HL-60 (cell line): ENCODE measurements at regions not wholly inside any gene's neighbourhood (a gene's known extent, or its start where the extent isn't known, plus 50 kb on each side); places are given as distances from the start of the nearest gene placed in this dataset.

Experiments
- DNase-seq, 2 experiments: peaks; one replicate each; pipeline ENCODE4 v3.0.0-alpha.2; 2010 to 2020; ENCODE audit warnings: low read depth in 1 of 2, low spot score in 1 of 2
- H3K27ac ChIP-seq: fragments of 250-450 bp; sonication (Bioruptor Pico); replicated peaks from 2 replicates; pipeline ENCODE4 v1.5.1; 2020; ENCODE audit warnings: mild to moderate bottlenecking, moderate library complexity
- H3K27me3 ChIP-seq: fragments of 250-450 bp; sonication (Bioruptor Pico); 2 replicates; pipeline ENCODE4 v1.5.1; 2021; ENCODE audit warnings: mild to moderate bottlenecking, moderate library complexity; ENCODE audit not compliant: insufficient read depth, poor library complexity, severe bottlenecking
- H3K4me3 ChIP-seq: replicated peaks from 2 replicates; pipeline ENCODE4 v1.5.1; 2011; ENCODE audit warnings: mild to moderate bottlenecking, control low read depth, low read length; ENCODE audit not compliant: insufficient read depth
- GABPA ChIP-seq: IDR thresholded peaks from 2 replicates; pipeline ENCODE4 v1.6.1; 2012; ENCODE audit warnings: low read depth
- POLR2AphosphoS5 ChIP-seq: IDR thresholded peaks from 2 replicates; pipeline ENCODE4 v1.6.1; 2012; ENCODE audit warnings: low read depth
- SPI1 ChIP-seq: IDR thresholded peaks from 2 replicates; pipeline ENCODE4 v1.6.1; 2012; ENCODE audit warnings: low read depth, mild to moderate bottlenecking, borderline replicate concordance
- TF ChIP-seq, protein P1 (sequence below): IDR thresholded peaks from 2 replicates; pipeline ENCODE4 v1.6.1; 2012; ENCODE audit warnings: low read depth; ENCODE audit not compliant: insufficient replicate concordance
- TF ChIP-seq, protein P2 (sequence below): IDR thresholded peaks from one replicate; pipeline ENCODE4 v1.5.1; 2011; ENCODE audit warnings: low read length, control low read depth, inconsistent platforms; ENCODE audit not compliant: insufficient read depth

DNA sequence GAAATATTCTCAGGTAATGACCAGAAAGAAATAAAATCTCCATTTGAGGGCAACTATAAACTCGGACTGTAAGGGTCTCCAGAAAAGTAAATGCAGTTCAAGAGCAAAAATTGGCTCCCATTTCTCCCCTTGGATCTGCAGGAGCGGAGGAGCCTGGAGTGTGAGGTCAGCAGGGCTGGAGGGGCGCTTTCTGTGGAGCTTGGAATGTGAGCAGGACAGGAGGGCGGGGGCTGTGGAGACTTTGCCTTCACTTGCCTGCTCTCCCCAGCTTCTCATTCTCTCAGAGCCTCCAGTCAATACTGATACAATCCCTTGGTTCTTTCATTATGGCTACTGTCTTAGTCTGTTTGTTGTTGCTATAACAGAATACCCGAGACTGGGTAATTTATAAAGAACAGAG is 162.8 kb upstream of the ANKH start:
- H3K27me3 ChIP-seq: no peaks in the 10 kb centered on the region
- TF ChIP-seq POLR2AphosphoS5 (no peak), GABPA (no peak), SPI1 (no peak)
- TF ChIP-seq, protein P1, sequence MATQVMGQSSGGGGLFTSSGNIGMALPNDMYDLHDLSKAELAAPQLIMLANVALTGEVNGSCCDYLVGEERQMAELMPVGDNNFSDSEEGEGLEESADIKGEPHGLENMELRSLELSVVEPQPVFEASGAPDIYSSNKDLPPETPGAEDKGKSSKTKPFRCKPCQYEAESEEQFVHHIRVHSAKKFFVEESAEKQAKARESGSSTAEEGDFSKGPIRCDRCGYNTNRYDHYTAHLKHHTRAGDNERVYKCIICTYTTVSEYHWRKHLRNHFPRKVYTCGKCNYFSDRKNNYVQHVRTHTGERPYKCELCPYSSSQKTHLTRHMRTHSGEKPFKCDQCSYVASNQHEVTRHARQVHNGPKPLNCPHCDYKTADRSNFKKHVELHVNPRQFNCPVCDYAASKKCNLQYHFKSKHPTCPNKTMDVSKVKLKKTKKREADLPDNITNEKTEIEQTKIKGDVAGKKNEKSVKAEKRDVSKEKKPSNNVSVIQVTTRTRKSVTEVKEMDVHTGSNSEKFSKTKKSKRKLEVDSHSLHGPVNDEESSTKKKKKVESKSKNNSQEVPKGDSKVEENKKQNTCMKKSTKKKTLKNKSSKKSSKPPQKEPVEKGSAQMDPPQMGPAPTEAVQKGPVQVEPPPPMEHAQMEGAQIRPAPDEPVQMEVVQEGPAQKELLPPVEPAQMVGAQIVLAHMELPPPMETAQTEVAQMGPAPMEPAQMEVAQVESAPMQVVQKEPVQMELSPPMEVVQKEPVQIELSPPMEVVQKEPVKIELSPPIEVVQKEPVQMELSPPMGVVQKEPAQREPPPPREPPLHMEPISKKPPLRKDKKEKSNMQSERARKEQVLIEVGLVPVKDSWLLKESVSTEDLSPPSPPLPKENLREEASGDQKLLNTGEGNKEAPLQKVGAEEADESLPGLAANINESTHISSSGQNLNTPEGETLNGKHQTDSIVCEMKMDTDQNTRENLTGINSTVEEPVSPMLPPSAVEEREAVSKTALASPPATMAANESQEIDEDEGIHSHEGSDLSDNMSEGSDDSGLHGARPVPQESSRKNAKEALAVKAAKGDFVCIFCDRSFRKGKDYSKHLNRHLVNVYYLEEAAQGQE: no peak
- TF ChIP-seq, protein P2, sequence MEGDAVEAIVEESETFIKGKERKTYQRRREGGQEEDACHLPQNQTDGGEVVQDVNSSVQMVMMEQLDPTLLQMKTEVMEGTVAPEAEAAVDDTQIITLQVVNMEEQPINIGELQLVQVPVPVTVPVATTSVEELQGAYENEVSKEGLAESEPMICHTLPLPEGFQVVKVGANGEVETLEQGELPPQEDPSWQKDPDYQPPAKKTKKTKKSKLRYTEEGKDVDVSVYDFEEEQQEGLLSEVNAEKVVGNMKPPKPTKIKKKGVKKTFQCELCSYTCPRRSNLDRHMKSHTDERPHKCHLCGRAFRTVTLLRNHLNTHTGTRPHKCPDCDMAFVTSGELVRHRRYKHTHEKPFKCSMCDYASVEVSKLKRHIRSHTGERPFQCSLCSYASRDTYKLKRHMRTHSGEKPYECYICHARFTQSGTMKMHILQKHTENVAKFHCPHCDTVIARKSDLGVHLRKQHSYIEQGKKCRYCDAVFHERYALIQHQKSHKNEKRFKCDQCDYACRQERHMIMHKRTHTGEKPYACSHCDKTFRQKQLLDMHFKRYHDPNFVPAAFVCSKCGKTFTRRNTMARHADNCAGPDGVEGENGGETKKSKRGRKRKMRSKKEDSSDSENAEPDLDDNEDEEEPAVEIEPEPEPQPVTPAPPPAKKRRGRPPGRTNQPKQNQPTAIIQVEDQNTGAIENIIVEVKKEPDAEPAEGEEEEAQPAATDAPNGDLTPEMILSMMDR: no peak
- H3K27ac ChIP-seq: no peak overlapping the region
- no peak for DNase-seq
- H3K4me3 ChIP-seq: no peak overlapping the region

DNA sequence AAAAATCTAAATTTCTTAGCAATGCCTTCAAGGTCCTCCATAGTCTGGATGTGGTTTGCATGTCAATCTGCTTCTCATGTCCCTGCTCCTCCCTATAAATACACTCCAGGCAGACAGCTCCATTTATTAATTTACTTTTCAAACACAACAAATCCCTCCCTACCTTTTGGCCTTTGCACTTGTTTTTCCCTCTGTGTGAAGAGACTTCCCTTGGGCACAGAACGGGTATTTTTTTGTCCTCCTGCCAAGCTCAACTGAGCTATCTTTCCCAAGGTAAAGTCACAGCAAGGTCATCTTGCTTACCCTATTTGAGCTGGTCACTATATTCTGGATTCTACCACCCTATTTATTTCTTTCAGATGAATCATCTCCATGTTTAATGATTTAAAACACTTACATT is 159.6 kb upstream of the ANKH start:
- Histone ChIP-seq H3K27ac (no peak overlapping the region), H3K27me3 (no peaks in the 10 kb centered on the region), H3K4me3 (no peak overlapping the region)
- TF ChIP-seq SPI1: no peak
- no peak for TF ChIP-seq GABPA
- TF ChIP-seq, protein P1: no peak
- TF ChIP-seq POLR2AphosphoS5: no peak
- TF ChIP-seq, protein P2: no peak
- no peak for DNase-seq

DNA sequence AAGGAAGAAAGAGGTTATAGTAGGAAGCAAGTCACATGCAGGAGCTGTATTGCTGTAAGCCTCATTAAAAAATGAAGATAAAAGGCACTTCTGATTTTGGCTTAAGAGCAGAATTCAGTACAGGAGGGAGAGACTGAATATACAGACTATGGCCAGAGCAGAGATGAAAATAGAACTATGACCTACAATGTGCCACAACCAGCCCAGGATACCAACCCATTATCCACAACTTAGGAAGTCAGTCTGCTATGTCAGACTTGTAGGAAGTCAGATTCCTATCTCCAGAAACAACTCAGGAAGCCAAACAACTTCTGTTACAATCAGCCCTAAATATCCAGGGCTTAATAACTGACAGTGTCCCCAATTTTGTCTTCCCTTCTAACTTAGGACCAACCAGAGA is 156.2 kb upstream of the ANKH start:
- DNase-seq: no peak
- no peaks in the 10 kb centered on the region for H3K27me3 ChIP-seq
- TF ChIP-seq, protein P1: no peak
- TF ChIP-seq, protein P2: no peak
- TF ChIP-seq SPI1 (no peak), POLR2AphosphoS5 (no peak)

More for the DNA sequence above, 156.2 kb upstream of the ANKH start:
- Histone ChIP-seq H3K4me3 (no peak overlapping the region), H3K27ac (no peak overlapping the region)
